Fibroblast of skin of right quadriceps (primary cell): ENCODE measurements at regions not wholly inside any gene's neighbourhood (a gene's known extent, or its start where the extent isn't known, plus 50 kb on each side); places are given as distances from the start of the nearest gene placed in this dataset.
"Not testable (repeated sequence)": the region's sequence is repeated elsewhere in the genome, so short reads cannot be mapped to it uniquely, and the experiment has no call there.

Experiments
- DNase-seq: peaks from one replicate; pipeline ENCODE4 v3.0.0-alpha.2; 2013

GRCh38 chr13:39803156-39803555, 147.7 kb downstream of the COG6 start:
- DNase-seq: no peak

GRCh38 chr13:39803851-39804250, 148.4 kb downstream of the COG6 start:
- no peak for DNase-seq

GRCh38 chr13:39804332-39805210, 149.1 kb downstream of the COG6 start:
- DNase-seq: no peak

GRCh38 chr13:39809466-39809865, 154.0 kb downstream of the COG6 start:
- DNase-seq: no peak

- DNase-seq: no peak
Observed at GRCh38 chr13:39810091-39810877, 154.8 kb downstream of the COG6 start.

GRCh38 chr13:39811051-39811450, 155.6 kb downstream of the COG6 start:
- no peak for DNase-seq

DNA sequence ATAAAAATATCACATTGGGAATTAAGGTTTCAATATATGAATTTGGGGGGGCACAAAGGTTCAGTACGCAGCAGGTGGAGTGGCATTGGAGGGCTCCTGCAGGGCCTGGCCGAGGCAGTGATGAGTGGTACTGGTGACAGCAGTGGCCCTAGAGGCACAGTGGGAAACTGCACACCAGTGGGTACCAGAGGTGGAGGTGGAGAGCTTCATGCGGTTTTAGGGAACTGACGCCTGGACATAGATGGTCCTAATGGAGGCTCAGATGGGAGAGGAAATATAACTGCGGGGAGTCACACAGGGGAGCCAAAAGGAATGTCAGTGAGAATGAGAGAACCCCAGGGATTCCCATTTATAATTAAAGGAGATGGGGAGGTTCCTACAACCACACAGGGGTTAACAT, 156.2 kb downstream of the COG6 start:
- DNase-seq: no peak

- no peak for DNase-seq
Observed at GRCh38 chr13:39815345-39816111, 160.1 kb downstream of the COG6 start.

GRCh38 chr13:39816936-39817335, 161.5 kb downstream of the COG6 start:
- DNase-seq: no peak

- no peak for DNase-seq
Observed at GRCh38 chr13:39818953-39819352, 163.5 kb downstream of the COG6 start.

GRCh38 chr13:39820606-39821005, 165.1 kb downstream of the COG6 start:
- DNase-seq: no peak

GRCh38 chr13:39821977-39822376, 166.5 kb downstream of the COG6 start:
- no peak for DNase-seq

DNA sequence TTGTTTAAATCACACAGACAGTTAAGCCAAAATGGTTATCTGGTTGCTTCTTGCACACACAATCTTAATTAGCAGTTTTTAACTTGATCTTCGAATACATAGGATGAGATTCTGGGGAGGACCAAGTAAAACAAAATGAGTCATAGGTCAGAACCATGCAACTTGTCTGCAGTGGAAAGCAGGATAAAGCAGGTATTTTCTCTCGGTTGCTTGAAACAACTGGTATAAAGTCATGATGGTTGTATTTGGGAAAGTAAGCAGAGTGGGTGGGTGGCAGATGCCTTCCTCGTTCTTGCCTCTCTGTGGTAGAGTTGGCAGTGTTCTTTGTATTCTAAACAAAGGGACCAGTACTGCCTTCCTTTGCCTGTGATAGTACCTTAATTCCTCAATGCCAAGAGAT, 167.0 kb downstream of the COG6 start:
- DNase-seq: no peak

DNA sequence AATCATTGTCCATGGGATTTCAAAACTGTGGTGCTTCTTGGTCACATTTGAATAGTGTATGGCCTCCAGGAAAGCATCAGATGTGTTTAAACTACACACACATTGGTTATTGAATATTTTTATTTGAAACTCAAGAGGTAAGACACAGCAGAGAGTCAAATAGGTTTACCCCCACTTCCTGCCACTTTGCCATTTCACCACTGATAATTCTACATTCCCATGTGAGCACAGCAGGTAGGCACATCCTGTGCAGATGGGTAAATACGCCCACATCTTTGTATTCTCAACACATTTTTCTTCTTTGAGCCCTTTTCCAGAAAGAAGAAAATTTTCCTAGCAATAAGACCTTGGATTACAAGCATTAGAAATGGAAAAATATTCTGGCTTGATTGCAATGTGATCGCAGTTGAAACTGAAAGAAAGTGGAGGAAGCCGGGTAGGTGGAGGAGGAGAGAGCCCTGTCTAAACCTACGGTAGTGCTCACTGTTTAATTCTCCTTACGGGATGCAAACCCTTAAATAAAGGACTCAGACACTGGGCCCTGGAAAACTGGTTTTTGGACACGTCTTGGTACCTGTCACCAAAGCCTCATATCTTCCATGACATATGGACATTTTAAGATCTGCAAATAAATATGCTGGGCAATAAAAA, 167.7 kb downstream of the COG6 start:
- no peak for DNase-seq

GRCh38 chr13:39825886-39826285, 170.4 kb downstream of the COG6 start:
- no peak for DNase-seq

GRCh38 chr13:39835253-39835652, 179.8 kb downstream of the COG6 start:
- no peak for DNase-seq

GRCh38 chr13:39836038-39836437, 180.6 kb downstream of the COG6 start:
- no peak for DNase-seq

DNA sequence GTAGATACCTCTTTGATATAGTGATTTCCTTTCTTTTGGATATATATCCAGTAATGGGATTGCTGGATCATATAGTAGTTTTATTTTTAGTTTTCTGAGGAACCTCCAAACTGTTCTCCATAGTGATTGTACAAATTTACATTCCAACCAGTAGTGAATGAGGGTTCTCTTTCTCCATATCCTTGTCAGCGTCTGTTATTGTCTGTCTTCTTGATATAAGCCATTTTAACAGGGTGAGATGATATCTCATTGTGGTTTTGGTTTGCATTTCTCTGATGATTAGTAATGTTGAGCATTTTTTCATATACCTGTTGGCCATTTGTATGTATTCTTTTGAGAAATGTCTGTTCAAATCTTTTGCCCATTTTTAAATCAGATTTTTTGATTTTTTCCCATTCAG, 182.4 kb downstream of the COG6 start:
- not testable (repeated sequence) for DNase-seq

GRCh38 chr13:39840201-39840600, 184.7 kb downstream of the COG6 start:
- DNase-seq: no peak

- no peak for DNase-seq
Observed at GRCh38 chr13:39847336-39847735, 191.9 kb downstream of the COG6 start.

GRCh38 chr13:39855236-39855635, 199.8 kb downstream of the COG6 start:
- DNase-seq: no peak

DNA sequence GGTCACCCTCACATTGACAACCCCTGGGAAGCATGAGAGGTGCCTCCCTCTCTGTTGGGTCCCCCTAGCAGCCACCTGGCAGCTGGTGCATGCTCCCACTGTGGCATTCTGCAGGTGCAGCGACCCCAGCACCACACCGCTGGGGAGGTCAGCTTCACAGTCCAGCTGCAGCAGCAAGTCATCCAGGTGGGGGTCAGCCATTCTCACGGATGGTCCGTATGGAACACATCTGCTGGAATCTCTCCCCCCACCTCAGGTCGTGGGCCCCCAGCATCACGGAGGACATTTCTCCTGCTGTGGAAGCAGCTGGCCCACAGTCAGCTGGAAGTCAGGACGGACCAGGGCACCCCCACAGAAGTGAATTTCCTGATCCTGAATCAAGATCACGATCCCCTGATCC, 201.3 kb downstream of the COG6 start:
- DNase-seq: no peak

- no peak for DNase-seq
Observed at GRCh38 chr13:39858794-39859193, 203.3 kb downstream of the COG6 start.
